Urinary bladder (tissue), 3 donors: ENCODE measurements at regions not wholly inside any gene's neighbourhood (a gene's known extent, or its start where the extent isn't known, plus 50 kb on each side); places are given as distances from the start of the nearest gene placed in this dataset.
"Not testable (repeated sequence)": the region's sequence is repeated elsewhere in the genome, so short reads cannot be mapped to it uniquely, and the experiment has no call there.

Experiments used
- DNase-seq: peaks from one replicate; pipeline ENCODE4 v3.0.0-alpha.2; 2015; ENCODE audit errors: extremely low spot score
- H3K27ac ChIP-seq: one replicate; pipeline ENCODE4 v1.5.1; 2013; ENCODE audit warnings: low read depth, mild to moderate bottlenecking, moderate library complexity
- H3K36me3 ChIP-seq: one replicate; pipeline ENCODE4 v1.6.1; 2013; ENCODE audit warnings: mild to moderate bottlenecking, moderate library complexity; ENCODE audit not compliant: insufficient read depth
- H3K4me1 ChIP-seq: one replicate; pipeline ENCODE4 v1.6.1; 2013; ENCODE audit warnings: mild to moderate bottlenecking, moderate library complexity; ENCODE audit not compliant: insufficient read depth
- H3K4me3 ChIP-seq: one replicate; pipeline ENCODE4 v1.5.1; 2013; ENCODE audit warnings: low read depth, low read length
- WGBS: extraction: QIAGEN DNeasy Blood & Tissue Kit; methylation state at CpG from one replicate; pipeline ENCODE4 v1.1.7; 2013; 5-methylcytosine and 5-hydroxymethylcytosine counted together
- donor health status: healthy with polysubstance abuse.
- donor health status: healthy.

GRCh38 chr1:219088778-219089557 lies 84.7 kb upstream of the LYPLAL1 start:
- no peak for DNase-seq
- no peak overlapping the region for H3K4me3 ChIP-seq
- H3K27ac ChIP-seq: no peak overlapping the region
- H3K4me1 ChIP-seq: no peaks in the 10 kb centered on the region
- H3K36me3 ChIP-seq: no peaks in the 10 kb centered on the region
- WGBS: 94% methylated on average over 5 of the region's 5 CpGs

DNA sequence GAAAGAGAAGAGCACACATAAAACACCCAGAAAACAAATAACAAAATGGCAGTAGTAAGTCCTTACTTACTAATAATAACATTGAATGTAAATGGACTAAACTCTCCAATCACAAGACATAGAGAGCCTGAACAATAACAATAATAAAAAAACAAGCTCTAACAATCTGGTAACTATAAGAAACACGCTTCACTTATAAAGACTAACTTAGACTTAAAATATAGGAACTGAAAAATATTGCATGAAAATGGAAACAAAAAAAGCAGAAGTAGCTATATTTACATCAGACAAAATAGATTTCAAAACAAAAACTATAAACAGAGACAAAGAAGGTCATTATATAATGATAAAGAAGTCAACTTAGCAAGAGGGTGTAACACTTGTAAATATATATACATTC lies 83.1 kb upstream of the LYPLAL1 start:
- no peak for DNase-seq
- Histone ChIP-seq H3K27ac (no peak overlapping the region), H3K36me3 (no peaks in the 10 kb centered on the region), H3K4me3 (no peak overlapping the region), H3K4me1 (no peaks in the 10 kb centered on the region)
- WGBS: 92% methylated on average over 1 of the region's 1 CpG

DNA sequence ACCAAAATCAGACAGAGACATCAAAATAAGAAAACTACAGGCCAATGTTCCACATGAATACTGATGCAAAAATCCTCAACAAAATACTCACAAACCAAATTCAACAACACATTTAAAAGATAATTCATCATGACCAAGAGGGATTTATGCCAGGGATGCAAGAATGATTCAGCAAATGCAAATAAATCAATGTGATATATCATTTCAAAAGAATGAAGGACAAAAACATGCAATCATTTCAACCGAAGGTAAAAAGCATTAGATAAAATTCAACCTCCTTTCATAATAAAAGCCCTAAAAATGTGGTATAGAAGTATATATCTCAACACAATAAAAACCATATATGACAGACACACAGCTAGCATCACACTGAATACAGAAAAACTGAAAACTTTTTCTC lies 81.5 kb upstream of the LYPLAL1 start:
- 64% methylated on average over 1 of the region's 1 CpG for WGBS
- H3K4me1 ChIP-seq: no peaks in the 10 kb centered on the region
- no peak overlapping the region for H3K27ac ChIP-seq
- H3K36me3 ChIP-seq: no peaks in the 10 kb centered on the region
- no peak overlapping the region for H3K4me3 ChIP-seq
- DNase-seq: no peak

GRCh38 chr1:219099307-219099706 lies 74.4 kb upstream of the LYPLAL1 start:
- Histone ChIP-seq H3K4me1 (no peaks in the 10 kb centered on the region), H3K36me3 (no peaks in the 10 kb centered on the region), H3K4me3 (no peak overlapping the region), H3K27ac (no peak overlapping the region)
- no peak for DNase-seq
- WGBS: 92% methylated on average over 1 of the region's 1 CpG

DNA sequence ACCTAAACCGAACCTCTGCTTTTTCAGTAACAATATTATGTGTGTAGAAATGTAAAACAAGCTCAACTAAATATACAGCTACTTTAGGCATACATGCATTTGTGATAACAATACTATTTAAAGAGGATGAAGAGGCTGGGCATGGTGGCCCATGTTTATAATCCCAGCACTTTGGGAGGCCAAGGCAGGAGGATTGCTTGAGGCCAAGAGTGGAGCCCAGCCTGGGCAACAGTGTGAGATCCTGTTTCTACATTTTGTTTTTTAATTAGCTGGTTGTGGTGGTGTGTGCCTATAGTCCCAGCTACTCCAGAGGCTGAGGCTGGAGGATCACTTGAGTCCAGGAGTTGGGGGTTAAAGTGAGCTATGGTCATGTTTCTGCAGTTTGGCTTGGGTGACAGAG lies 73.6 kb upstream of the LYPLAL1 start:
- WGBS: 1% methylated on average over 1 of the region's 1 CpG
- Histone ChIP-seq H3K4me3 (no peak overlapping the region), H3K4me1 (no peaks in the 10 kb centered on the region), H3K27ac (no peak overlapping the region), H3K36me3 (no peaks in the 10 kb centered on the region)
- no peak for DNase-seq

DNA sequence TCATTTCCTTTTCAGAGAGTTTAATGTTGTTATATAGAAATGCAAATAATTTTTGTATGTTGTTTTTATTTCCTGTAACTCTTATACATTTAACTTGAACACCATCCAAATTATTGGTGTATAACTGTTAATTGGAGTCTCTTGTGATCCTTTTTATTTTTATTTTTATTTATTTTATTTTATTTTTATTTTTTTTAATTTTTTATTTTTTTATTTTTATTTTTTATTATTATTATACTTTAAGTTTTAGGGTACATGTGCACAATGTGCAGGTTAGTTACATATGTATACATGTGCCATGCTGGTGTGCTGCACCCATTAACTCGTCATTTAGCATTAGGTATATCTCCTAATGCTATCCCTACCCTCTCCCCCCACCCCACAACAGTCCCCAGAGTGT lies 71.2 kb upstream of the LYPLAL1 start:
- not testable (repeated sequence) for DNase-seq, H3K4me1 ChIP-seq, H3K4me3 ChIP-seq, H3K27ac ChIP-seq, H3K36me3 ChIP-seq
- 84% methylated on average over 1 of the region's 1 CpG for WGBS

- Histone ChIP-seq H3K4me1 (no peaks in the 10 kb centered on the region), H3K27ac (no peak overlapping the region), H3K36me3 (no peaks in the 10 kb centered on the region), H3K4me3 (no peak overlapping the region)
- WGBS: 93% methylated on average over 1 of the region's 1 CpG
- DNase-seq: no peak
Observed at GRCh38 chr1:219105893-219106292, 67.8 kb upstream of the LYPLAL1 start.

DNA sequence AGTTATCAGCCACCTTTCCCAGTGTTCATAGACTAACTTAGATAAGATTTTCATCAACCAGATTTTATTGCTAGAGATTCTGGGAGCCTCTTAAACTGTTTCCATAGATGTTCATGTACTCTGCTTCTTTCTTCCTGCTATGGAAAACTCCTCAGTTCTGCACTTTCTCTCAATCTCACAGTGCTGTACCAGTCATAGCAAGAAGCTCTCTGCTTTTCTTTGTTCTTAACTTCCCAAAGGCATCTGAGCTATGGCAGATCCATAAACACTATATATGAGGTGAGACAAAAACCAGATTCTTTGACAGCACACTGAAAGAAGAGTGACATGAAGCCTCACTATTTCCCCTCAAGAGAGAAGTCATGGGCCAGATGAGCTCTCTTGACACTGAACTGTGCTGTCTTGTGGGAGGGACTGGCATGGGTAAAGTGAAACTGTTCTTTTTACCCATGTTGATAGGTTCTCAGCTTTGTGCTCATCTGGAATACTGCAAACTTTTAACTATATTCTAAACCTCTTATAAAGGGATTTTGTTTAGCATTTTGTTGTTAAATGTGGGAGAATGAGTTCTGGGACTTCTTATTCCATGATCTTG lies 64.2 kb upstream of the LYPLAL1 start:
- no peak overlapping the region for H3K4me3 ChIP-seq
- H3K4me1 ChIP-seq: no peaks in the 10 kb centered on the region
- no peak for DNase-seq
- H3K27ac ChIP-seq: no peak overlapping the region
- H3K36me3 ChIP-seq: no peaks in the 10 kb centered on the region

DNA sequence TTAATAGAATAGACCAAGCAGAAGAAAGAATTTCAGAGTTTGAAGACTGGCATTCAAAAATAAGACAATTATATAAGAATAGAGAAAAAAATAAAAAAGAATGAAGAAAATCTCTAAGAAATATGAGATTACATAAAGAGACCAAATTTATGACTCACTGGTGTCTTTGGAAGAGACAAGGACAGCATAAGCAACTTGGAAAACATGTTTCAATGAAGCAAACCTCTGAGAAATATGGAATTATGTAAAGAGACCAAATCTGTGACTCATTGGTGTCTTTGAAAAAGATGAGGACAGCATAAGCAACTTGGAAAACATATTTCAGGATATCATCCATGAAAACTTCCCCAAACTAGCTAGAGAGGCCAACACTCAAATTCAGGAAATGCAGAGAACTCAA lies 60.4 kb upstream of the LYPLAL1 start:
- H3K36me3 ChIP-seq: no peaks in the 10 kb centered on the region

DNA sequence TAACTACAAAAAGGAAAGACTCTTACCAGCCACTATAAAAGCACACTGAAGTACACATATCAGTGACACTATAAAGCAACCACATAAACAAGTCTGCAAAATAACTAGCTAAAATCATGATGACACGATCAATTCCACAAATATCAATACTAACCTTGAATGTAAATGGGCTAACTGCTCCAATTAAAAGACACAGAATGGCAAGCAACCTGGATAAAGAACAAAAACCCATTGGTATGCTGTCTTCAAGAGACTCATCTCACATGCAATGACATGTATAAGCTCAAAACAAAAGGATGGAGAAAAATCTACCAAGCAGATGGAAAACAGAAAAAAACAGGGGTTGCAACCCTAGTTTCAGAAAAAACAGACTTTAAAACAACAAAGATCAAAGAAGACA lies 59.7 kb upstream of the LYPLAL1 start:
- Histone ChIP-seq H3K4me3 (no peak overlapping the region), H3K27ac (no peak overlapping the region), H3K4me1 (no peaks in the 10 kb centered on the region), H3K36me3 (no peaks in the 10 kb centered on the region)
- WGBS: 92% methylated on average over 1 of the region's 1 CpG
- no peak for DNase-seq

More for the DNA sequence above, 60.4 kb upstream of the LYPLAL1 start:
- Histone ChIP-seq H3K4me3 (no peak overlapping the region), H3K4me1 (no peaks in the 10 kb centered on the region), H3K27ac (no peak overlapping the region)
- no peak for DNase-seq

DNA sequence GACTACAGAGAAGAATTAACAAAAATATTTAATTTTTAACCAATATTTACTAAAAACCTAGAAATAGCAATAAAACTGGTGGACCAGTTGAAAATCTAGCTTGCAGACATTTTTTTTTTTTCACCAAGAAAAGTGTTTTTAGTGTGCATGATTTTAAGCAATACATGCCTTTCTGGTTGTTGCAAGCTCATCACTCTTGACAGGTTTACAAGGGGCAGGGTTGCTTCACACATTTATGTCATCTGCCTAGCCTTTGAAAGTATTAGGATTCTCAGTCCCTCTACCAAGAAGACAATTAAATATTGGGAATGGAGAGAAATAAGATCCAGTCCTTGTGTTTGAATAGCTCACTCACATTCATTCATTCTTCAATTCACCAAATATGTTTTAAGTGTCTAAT lies 53.8 kb upstream of the LYPLAL1 start:
- Histone ChIP-seq H3K36me3 (no peaks in the 10 kb centered on the region), H3K27ac (no peak overlapping the region), H3K4me1 (no peaks in the 10 kb centered on the region), H3K4me3 (no peak overlapping the region)
- DNase-seq: no peak

- no peak overlapping the region for H3K4me3 ChIP-seq
- 52% methylated on average over 6 of the region's 6 CpGs for WGBS
Observed at GRCh38 chr1:219120624-219121544, 52.8 kb upstream of the LYPLAL1 start.

GRCh38 chr1:219121679-219122078 lies 52.0 kb upstream of the LYPLAL1 start:
- H3K4me3 ChIP-seq: no peak overlapping the region
- WGBS: 85% methylated on average over 2 of the region's 2 CpGs
- H3K4me1 ChIP-seq: no peaks in the 10 kb centered on the region
- no peak overlapping the region for H3K27ac ChIP-seq
- no peak for DNase-seq
- no peaks in the 10 kb centered on the region for H3K36me3 ChIP-seq

More at GRCh38 chr1:219120624-219121544, 52.8 kb upstream of the LYPLAL1 start:
- no peak overlapping the region for H3K27ac ChIP-seq
- no peaks in the 10 kb centered on the region for H3K4me1 ChIP-seq
- H3K36me3 ChIP-seq: no peaks in the 10 kb centered on the region
- DNase-seq: peak; percentile 78

DNA sequence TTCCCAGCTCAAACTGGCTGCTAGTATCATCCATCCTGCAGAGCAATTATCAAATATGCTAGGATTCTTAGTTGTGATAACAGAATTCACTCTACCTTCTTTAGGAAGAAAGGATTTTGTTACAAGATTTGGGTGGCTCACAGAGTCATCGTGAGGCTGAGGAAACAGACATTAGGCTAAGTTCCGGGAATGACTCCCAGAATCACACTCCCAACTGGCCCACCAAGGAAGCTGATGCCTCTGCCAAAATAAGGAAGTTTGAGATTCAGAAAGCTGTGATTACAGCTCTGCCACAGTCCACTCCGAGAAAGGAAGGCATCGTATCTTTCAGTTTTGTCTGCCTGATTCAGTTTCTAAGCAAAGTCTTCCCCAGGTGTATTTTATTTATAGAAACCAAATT lies 50.6 kb upstream of the LYPLAL1 start:
- Histone ChIP-seq H3K4me1 (no peaks in the 10 kb centered on the region), H3K36me3 (no peaks in the 10 kb centered on the region), H3K4me3 (no peak overlapping the region), H3K27ac (no peak overlapping the region)
- WGBS: 21% methylated on average over 4 of the region's 4 CpGs
- no peak for DNase-seq
